Hepatocyte (in vitro differentiated cells): ENCODE measurements at regions not wholly inside any gene's neighbourhood (a gene's known extent, or its start where the extent isn't known, plus 50 kb on each side); places are given as distances from the start of the nearest gene placed in this dataset.

ENCODE experiments used
- DNase-seq: peaks from one replicate; pipeline ENCODE4 v3.0.0-alpha.2; 2016; ENCODE audit warnings: low spot score
- H2AFZ ChIP-seq: fragments of 200-600 bp; sonication (generic); 2 replicates; pipeline ENCODE4 v1.6.0; 2016; ENCODE audit warnings: antibody characterized with exemption, mild to moderate bottlenecking
- H3K27ac ChIP-seq: fragments of 200-600 bp; sonication (generic); 2 replicates; pipeline ENCODE4 v1.5.1; 2016; ENCODE audit warnings: mild to moderate bottlenecking
- H3K27me3 ChIP-seq: fragments of 200-600 bp; sonication (generic); 2 replicates; pipeline ENCODE4 v1.6.1; 2016
- H3K36me3 ChIP-seq: fragments of 200-600 bp; sonication (generic); replicated peaks from 2 replicates; pipeline ENCODE4 v1.5.1; 2016; ENCODE audit warnings: low read depth; ENCODE audit not compliant: insufficient read depth
- H3K4me1 ChIP-seq: fragments of 200-600 bp; sonication (generic); 2 replicates; pipeline ENCODE4 v1.5.1; 2016; ENCODE audit warnings: mild to moderate bottlenecking, moderate library complexity; ENCODE audit not compliant: insufficient read depth
- H3K4me2 ChIP-seq: fragments of 200-600 bp; sonication (generic); 2 replicates; pipeline ENCODE4 v1.6.0; 2016
- H3K4me3 ChIP-seq: fragments of 200-600 bp; sonication (generic); 2 replicates; pipeline ENCODE4 v1.5.1; 2016; ENCODE audit warnings: mild to moderate bottlenecking
- H3K79me2 ChIP-seq: fragments of 200-600 bp; sonication (generic); 2 replicates; pipeline ENCODE4 v1.6.0; 2017; ENCODE audit warnings: mild to moderate bottlenecking
- H3K9me2 ChIP-seq: fragments of 200-600 bp; sonication (generic); replicated peaks from 2 replicates; pipeline ENCODE4 v1.6.0; 2017; ENCODE audit warnings: mild to moderate bottlenecking; ENCODE audit not compliant: insufficient read depth
- H3K9me3 ChIP-seq: fragments of 200-600 bp; sonication (generic); 2 replicates; pipeline ENCODE4 v1.5.1; 2016; ENCODE audit warnings: low read depth, mild to moderate bottlenecking
- H4K20me1 ChIP-seq: fragments of 200-600 bp; sonication (generic); 2 replicates; pipeline ENCODE4 v1.6.0; 2016; ENCODE audit warnings: mild to moderate bottlenecking; ENCODE audit not compliant: insufficient read depth, poor library complexity, severe bottlenecking
- CTCF ChIP-seq: fragments of 200-600 bp; sonication (generic); IDR thresholded peaks from 2 replicates; pipeline ENCODE4 v1.5.1; 2016; ENCODE audit warnings: antibody characterized with exemption, mild to moderate bottlenecking; ENCODE audit not compliant: poor library complexity
- EZH2 ChIP-seq: fragments of 200-600 bp; sonication (generic); IDR thresholded peaks from 2 replicates; pipeline ENCODE4 v1.6.1; 2016; ENCODE audit warnings: antibody characterized with exemption, mild to moderate bottlenecking, borderline replicate concordance
- EZH2phosphoT487 ChIP-seq: fragments of 200-600 bp; sonication (generic); IDR thresholded peaks from one replicate; pipeline ENCODE4 v1.6.1; 2018; ENCODE audit warnings: antibody characterized with exemption, mild to moderate bottlenecking, low read depth, moderate library complexity; ENCODE audit not compliant: unreplicated experiment, severe bottlenecking
- WGBS: methylation state at CpG from one replicate; pipeline ENCODE4 v1.1.6; 2016; ENCODE audit warnings: low lambda C conversion rate; ENCODE audit errors: missing lambda C conversion rate; 5-methylcytosine and 5-hydroxymethylcytosine counted together

GRCh38 chr6:100130630-100131029 lies 136.6 kb upstream of the MCHR2 start:
- 98% methylated on average over 1 of the region's 1 CpG for WGBS

GRCh38 chr6:100126790-100127484 lies 132.9 kb upstream of the MCHR2 start:
- Histone ChIP-seq H3K9me2 (no peaks in the 10 kb centered on the region), H3K36me3 (no peaks in the 10 kb centered on the region), H3K27ac (no peak overlapping the region), H3K79me2 (no peaks in the 10 kb centered on the region), H4K20me1 (no peaks in the 10 kb centered on the region), H3K4me2 (no peak overlapping the region), H3K4me3 (no peak overlapping the region), H3K4me1 (no peaks in the 10 kb centered on the region), H3K9me3 (no peaks in the 10 kb centered on the region), H2AFZ (no peak overlapping the region), H3K27me3 (peaks cover 3% of the 10 kb centered on the region)
- DNase-seq: no peak
- TF ChIP-seq EZH2: no peak
- no peak for TF ChIP-seq EZH2phosphoT487
- TF ChIP-seq CTCF: no peak
- 77% methylated on average over 6 of the region's 6 CpGs for WGBS

More at GRCh38 chr6:100130630-100131029, 136.6 kb upstream of the MCHR2 start:
- Histone ChIP-seq H3K4me1 (no peaks in the 10 kb centered on the region), H3K27me3 (no peaks in the 10 kb centered on the region), H3K36me3 (no peaks in the 10 kb centered on the region), H2AFZ (no peak overlapping the region), H3K9me3 (no peaks in the 10 kb centered on the region), H3K4me2 (no peak overlapping the region), H3K9me2 (no peaks in the 10 kb centered on the region), H4K20me1 (no peaks in the 10 kb centered on the region), H3K27ac (no peak overlapping the region), H3K79me2 (no peaks in the 10 kb centered on the region), H3K4me3 (no peak overlapping the region)
- DNase-seq: no peak
- TF ChIP-seq EZH2phosphoT487 (no peak), EZH2 (no peak), CTCF (no peak)

- Histone ChIP-seq H3K9me2 (no peaks in the 10 kb centered on the region), H3K4me3 (no peak overlapping the region), H3K36me3 (no peaks in the 10 kb centered on the region), H3K4me1 (no peaks in the 10 kb centered on the region), H3K9me3 (no peaks in the 10 kb centered on the region), H3K79me2 (no peaks in the 10 kb centered on the region), H3K27ac (no peak overlapping the region), H3K27me3 (peaks cover 3% of the 10 kb centered on the region), H4K20me1 (no peaks in the 10 kb centered on the region), H3K4me2 (no peak overlapping the region), H2AFZ (no peak overlapping the region)
- 74% methylated on average over 2 of the region's 2 CpGs for WGBS
- DNase-seq: no peak
- TF ChIP-seq CTCF (no peak), EZH2phosphoT487 (no peak), EZH2 (no peak)
These were observed 128.0 kb upstream of the MCHR2 start for GRCh38 chr6:100121854-100122609.
